ENCODE measurements at regions not wholly inside any gene's neighbourhood (a gene's known extent, or its start where the extent isn't known, plus 50 kb on each side); places are given as distances from the start of the nearest gene placed in this dataset.

DNA sequence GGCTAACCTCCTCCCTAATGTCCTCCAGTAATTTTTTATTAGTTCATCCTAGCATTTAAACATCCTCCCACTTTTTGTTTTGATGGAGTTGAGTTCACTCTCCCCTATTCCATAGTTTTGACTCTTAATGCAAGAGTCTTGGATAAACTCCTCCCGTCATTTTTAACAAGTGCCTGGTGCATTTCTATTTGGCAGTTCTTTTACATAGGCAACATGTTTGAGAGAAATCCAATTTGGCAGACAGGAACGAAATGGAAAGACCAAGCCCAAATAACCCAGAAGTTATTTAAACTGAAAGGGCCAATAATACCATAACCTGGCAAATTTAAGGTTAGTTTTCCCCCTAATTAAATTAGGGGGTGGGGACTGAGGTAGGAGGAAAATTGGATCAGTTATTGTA, 291.5 kb upstream of the MANEA start:
- H3K36me3 Mint-ChIP-seq (ENCODE audit: insufficient read depth, unreplicated experiment), result no peaks in the 10 kb centered on the region
- H3K9me3 Mint-ChIP-seq (ENCODE audit: low read depth, unreplicated experiment), result no peaks in the 10 kb centered on the region
- CTCF ChIA-PET, result no interaction called here
- no peak overlapping the region for H3K4me3 Mint-ChIP-seq (ENCODE audit: low read depth, unreplicated experiment)
- no peak overlapping the region for H3K27ac Mint-ChIP-seq (ENCODE audit: unreplicated experiment)
- no peaks in the 10 kb centered on the region for H3K27me3 Mint-ChIP-seq (ENCODE audit: unreplicated experiment)
- BruUV-seq (replicated peaks), result no TSS peak
- DNase-seq, result no peak
- H3K4me1 Mint-ChIP-seq (ENCODE audit: low read depth, unreplicated experiment), result peaks cover 5% of the 10 kb centered on the region
- intact Hi-C loops (cut with micrococcal nuclease; ENCODE audit: unreplicated experiment), result no loop called here
- TF ChIP-seq, protein P1, sequence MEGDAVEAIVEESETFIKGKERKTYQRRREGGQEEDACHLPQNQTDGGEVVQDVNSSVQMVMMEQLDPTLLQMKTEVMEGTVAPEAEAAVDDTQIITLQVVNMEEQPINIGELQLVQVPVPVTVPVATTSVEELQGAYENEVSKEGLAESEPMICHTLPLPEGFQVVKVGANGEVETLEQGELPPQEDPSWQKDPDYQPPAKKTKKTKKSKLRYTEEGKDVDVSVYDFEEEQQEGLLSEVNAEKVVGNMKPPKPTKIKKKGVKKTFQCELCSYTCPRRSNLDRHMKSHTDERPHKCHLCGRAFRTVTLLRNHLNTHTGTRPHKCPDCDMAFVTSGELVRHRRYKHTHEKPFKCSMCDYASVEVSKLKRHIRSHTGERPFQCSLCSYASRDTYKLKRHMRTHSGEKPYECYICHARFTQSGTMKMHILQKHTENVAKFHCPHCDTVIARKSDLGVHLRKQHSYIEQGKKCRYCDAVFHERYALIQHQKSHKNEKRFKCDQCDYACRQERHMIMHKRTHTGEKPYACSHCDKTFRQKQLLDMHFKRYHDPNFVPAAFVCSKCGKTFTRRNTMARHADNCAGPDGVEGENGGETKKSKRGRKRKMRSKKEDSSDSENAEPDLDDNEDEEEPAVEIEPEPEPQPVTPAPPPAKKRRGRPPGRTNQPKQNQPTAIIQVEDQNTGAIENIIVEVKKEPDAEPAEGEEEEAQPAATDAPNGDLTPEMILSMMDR (IDR thresholded peaks at IDR 0.05; ENCODE audit: unreplicated experiment), result no peak

DNA sequence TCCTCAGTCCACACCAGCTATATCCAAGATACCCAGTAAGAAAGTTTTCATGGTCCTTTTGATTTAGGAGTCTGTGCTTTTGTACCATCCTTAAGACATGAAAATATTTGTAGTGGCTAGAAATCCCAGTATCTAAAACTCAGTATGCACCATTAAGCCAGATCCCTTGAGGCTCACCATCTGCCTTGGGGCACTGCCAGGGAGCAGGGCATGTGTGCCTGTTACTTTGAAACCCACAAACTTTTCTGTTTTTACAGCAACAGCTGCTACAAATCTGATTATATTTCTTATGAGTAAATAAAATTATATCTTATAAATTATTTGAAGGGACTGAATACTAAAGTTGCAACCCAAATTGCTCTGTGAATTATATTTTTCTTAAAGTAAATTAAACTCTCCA, 290.5 kb upstream of the MANEA start:
- no peaks in the 10 kb centered on the region for H3K4me1 Mint-ChIP-seq (ENCODE audit: low read depth, unreplicated experiment)
- H3K9me3 Mint-ChIP-seq (ENCODE audit: low read depth, unreplicated experiment), result no peaks in the 10 kb centered on the region
- DNase-seq, result no peak
- TF ChIP-seq, protein P1 (IDR thresholded peaks at IDR 0.05; ENCODE audit: unreplicated experiment), result no peak
- no peak overlapping the region for H3K27ac Mint-ChIP-seq (ENCODE audit: unreplicated experiment)
- H3K27me3 Mint-ChIP-seq (ENCODE audit: unreplicated experiment), result no peaks in the 10 kb centered on the region
- BruUV-seq (replicated peaks), result no TSS peak
- H3K36me3 Mint-ChIP-seq (ENCODE audit: insufficient read depth, unreplicated experiment), result no peaks in the 10 kb centered on the region
- CTCF ChIA-PET, result no interaction called here
- no peak overlapping the region for H3K4me3 Mint-ChIP-seq (ENCODE audit: low read depth, unreplicated experiment)
- intact Hi-C loops (cut with micrococcal nuclease; ENCODE audit: unreplicated experiment), result no loop called here

DNA sequence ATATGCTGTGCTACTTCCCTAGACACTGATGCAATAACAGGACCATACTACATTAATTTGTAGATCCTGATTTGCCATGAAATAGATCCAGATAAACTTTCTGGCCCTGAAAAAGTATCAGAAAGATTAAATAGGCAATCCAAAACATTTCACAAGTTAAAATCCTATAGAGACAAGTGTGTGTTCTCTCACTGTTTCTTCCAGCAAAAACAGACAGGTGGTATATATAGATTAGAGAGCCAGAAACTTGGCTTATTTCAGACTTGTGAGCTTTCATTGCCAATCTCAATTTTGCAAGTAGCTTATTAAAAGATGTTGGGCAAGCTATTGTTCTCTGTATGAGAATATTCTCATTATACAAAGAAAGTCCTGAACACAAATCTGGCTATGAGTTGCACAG, 289.1 kb upstream of the MANEA start:
- CTCF ChIA-PET, result interaction anchor here (0.8 kb wide), 1 partner anchor 14 kb away, joined by 3 read pairs; no protein-coding TSS in a partner anchor
- BruUV-seq (replicated peaks), result no TSS peak
- no peak overlapping the region for H3K27ac Mint-ChIP-seq (ENCODE audit: unreplicated experiment)
- intact Hi-C loops (cut with micrococcal nuclease; ENCODE audit: unreplicated experiment), result no loop called here
- TF ChIP-seq, protein P1 (IDR thresholded peaks at IDR 0.05; ENCODE audit: unreplicated experiment), result no peak
- no peaks in the 10 kb centered on the region for H3K4me1 Mint-ChIP-seq (ENCODE audit: low read depth, unreplicated experiment)
- no peaks in the 10 kb centered on the region for H3K27me3 Mint-ChIP-seq (ENCODE audit: unreplicated experiment)
- no peak overlapping the region for H3K4me3 Mint-ChIP-seq (ENCODE audit: low read depth, unreplicated experiment)
- DNase-seq, result no peak
- no peaks in the 10 kb centered on the region for H3K36me3 Mint-ChIP-seq (ENCODE audit: insufficient read depth, unreplicated experiment)
- no peaks in the 10 kb centered on the region for H3K9me3 Mint-ChIP-seq (ENCODE audit: low read depth, unreplicated experiment)

DNA sequence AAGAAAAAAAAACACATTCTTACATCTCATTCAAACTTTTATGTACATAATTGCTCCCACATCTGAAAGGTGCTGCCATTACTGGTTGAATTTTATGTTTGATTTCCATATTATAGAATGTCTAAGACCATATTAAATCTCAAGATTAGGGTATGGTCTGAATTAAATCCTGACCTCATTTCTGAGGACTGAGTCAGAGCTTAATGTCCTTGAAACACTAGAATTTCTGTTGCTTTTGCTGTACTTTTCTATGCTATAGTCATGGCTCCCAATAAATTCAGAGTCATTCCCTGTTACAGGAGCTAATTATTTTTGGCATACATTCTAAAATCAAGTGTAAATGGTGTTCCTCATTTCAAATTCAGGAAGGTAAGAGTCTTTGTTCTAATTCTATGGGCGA, 285.3 kb upstream of the MANEA start:
- intact Hi-C loops (cut with micrococcal nuclease; ENCODE audit: unreplicated experiment), result no loop called here
- DNase-seq, result no peak
- Mint-ChIP-seq H3K36me3 (ENCODE audit: insufficient read depth, unreplicated experiment) (no peaks in the 10 kb centered on the region), H3K4me3 (ENCODE audit: low read depth, unreplicated experiment) (no peak overlapping the region), H3K9me3 (ENCODE audit: low read depth, unreplicated experiment) (no peaks in the 10 kb centered on the region), H3K4me1 (ENCODE audit: low read depth, unreplicated experiment) (peaks cover 12% of the 10 kb centered on the region), H3K27ac (ENCODE audit: unreplicated experiment) (no peak overlapping the region), H3K27me3 (ENCODE audit: unreplicated experiment) (no peaks in the 10 kb centered on the region)
- TF ChIP-seq, protein P1 (IDR thresholded peaks at IDR 0.05; ENCODE audit: unreplicated experiment), result no peak
- CTCF ChIA-PET, result no interaction called here
- BruUV-seq (replicated peaks), result no TSS peak

DNA sequence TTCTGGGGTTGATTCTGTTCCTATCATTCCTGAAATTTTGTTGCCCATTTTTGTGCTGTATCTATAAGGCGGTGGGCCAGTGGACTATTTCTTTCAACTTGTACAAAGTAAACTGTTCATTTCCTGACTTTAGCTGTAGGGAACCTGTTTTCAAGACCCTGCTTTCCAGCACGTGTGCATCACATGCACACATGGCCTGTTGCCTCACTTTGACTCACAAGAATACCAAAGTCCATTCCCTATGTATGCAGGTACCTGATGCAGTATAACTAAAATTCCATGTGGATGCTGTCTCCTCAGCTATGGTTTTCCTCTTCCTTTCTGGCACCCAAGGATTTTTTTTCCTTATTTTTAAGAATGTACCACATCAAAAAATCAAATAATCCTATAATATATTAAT, 284.1 kb upstream of the MANEA start:
- intact Hi-C loops (cut with micrococcal nuclease; ENCODE audit: unreplicated experiment), result no loop called here
- H3K9me3 Mint-ChIP-seq (ENCODE audit: low read depth, unreplicated experiment), result peaks cover 2% of the 10 kb centered on the region
- CTCF ChIA-PET, result no interaction called here
- DNase-seq, result no peak
- H3K4me1 Mint-ChIP-seq (ENCODE audit: low read depth, unreplicated experiment), result peaks cover 12% of the 10 kb centered on the region
- H3K36me3 Mint-ChIP-seq (ENCODE audit: insufficient read depth, unreplicated experiment), result no peaks in the 10 kb centered on the region
- no peak overlapping the region for H3K27ac Mint-ChIP-seq (ENCODE audit: unreplicated experiment)
- TF ChIP-seq, protein P1 (IDR thresholded peaks at IDR 0.05; ENCODE audit: unreplicated experiment), result no peak
- no TSS peak for BruUV-seq (replicated peaks)
- H3K4me3 Mint-ChIP-seq (ENCODE audit: low read depth, unreplicated experiment), result no peak overlapping the region
- no peaks in the 10 kb centered on the region for H3K27me3 Mint-ChIP-seq (ENCODE audit: unreplicated experiment)

All from Calu3 (cell line).